Right lobe of liver (tissue), 4 donors: ENCODE measurements at regions not wholly inside any gene's neighbourhood (a gene's known extent, or its start where the extent isn't known, plus 50 kb on each side); places are given as distances from the start of the nearest gene placed in this dataset.

ENCODE experiments used
- CTCF ChIP-seq, 4 donors: fragments of 200-600 bp in 3 of 4; fragments of 450-650 bp in 1 of 4; IDR thresholded peaks; one replicate each; pipeline versions ENCODE4 v1.5.1 to v1.8.0; 2016 to 2022; ENCODE audit warnings: antibody characterized with exemption in 4 of 4, mild to moderate bottlenecking in 2 of 4
- POLR2A ChIP-seq: fragments of 450-650 bp; IDR thresholded peaks from one replicate; pipeline ENCODE4 v1.6.1; 2017; ENCODE audit warnings: antibody characterized with exemption, mild to moderate bottlenecking
- donor health status: DM: no; HTN: no; CAD: no.
- donor health status: DM: no; HTN: no; CAD: no.
- donor health status: DM: no; HTN: yes; CAD: no.

GRCh38 chr11:114846416-114846791, 168.1 kb downstream of the NXPE2 start:
- TF ChIP-seq CTCF (IDR thresholded peaks at IDR 0.05) (no peak), POLR2A (no peak)
